ENCODE measurements at regions not wholly inside any gene's neighbourhood (a gene's known extent, or its start where the extent isn't known, plus 50 kb on each side); places are given as distances from the start of the nearest gene placed in this dataset.
"Not testable (repeated sequence)": the region's sequence is repeated elsewhere in the genome, so short reads cannot be mapped to it uniquely, and the experiment has no call there.

DNA sequence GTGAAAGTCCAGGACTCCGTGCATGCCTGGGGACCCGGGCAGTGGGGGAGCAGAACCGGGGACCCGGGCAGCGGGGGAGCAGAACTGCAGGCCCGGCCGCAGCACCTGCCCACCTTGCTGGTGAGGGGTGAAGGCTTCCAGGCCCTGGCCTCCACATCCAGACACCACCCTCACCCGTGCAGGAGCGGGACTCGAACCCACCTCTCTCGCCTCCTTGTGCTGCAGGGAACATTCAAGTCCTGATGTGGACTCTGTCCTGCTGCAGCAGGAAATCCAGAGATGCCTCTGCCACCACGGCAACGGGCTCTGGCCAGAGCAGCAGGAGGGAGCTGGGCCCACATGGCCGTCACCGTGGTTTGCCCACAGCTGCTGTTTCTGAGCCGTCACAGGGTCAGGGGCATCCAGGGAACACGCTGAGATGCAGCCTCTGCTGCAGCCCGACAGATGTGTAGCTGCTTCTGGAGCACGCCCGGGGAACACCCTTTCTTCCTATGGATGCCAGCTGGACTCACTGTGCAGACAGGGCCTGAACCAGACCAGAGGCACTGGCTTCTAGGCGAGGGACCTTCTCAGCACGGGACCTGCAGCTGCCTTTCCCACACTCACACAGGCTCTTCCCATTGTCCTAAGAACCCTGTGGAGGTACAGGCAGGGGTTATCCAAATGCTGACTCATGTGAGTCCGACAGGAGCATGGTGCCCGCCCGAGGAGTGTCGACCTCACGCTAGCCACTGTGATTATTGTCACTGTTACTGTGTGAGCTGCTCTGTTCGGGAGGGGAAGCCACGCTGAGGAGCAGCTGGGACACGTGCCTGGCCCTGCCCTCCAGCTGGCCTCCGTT, 89.2 kb upstream of the CTDP1 start:
- no peak overlapping the region for H2AFZ ChIP-seq (ENCODE audit: low read depth, low read length)
- H3K27ac ChIP-seq (ENCODE audit: low read length, poor library complexity, severe bottlenecking): no peak overlapping the region
- H2BK12ac ChIP-seq (ENCODE audit: low read length in 2 of 2): no peak overlapping the region
- no peak overlapping the region for H3K9ac ChIP-seq (ENCODE audit: low read length)
- H3K9me3 ChIP-seq (ENCODE audit: control insufficient read depth, low read length): peaks cover 31% of the 10 kb centered on the region
- no peak overlapping the region for H3K4ac ChIP-seq (ENCODE audit: low read depth in 1 of 2, low read length in 2 of 2)
- H2AK5ac ChIP-seq (ENCODE audit: low read length, severe bottlenecking): no peak overlapping the region
- peaks cover 13% of the 10 kb centered on the region for H3K4me1 ChIP-seq (ENCODE audit: control insufficient read depth, insufficient read depth, low read depth, low read length)
- no peaks in the 10 kb centered on the region for H3K36me3 ChIP-seq (ENCODE audit: control insufficient read depth in 1 of 2, insufficient read depth in 2 of 2, low read depth in 1 of 2, low read length in 2 of 2)
- H3K79me1 ChIP-seq (replicated peaks; ENCODE audit: low read length, poor library complexity, severe bottlenecking): no peaks in the 10 kb centered on the region
- no peak overlapping the region for H3K14ac ChIP-seq (ENCODE audit: low read length in 2 of 2)
- no peak overlapping the region for H4K91ac ChIP-seq (ENCODE audit: low read length)
- 84% methylated on average over 31 of the region's 31 CpGs for WGBS
- H2BK15ac ChIP-seq (ENCODE audit: low read depth, poor library complexity, severe bottlenecking): no peak overlapping the region
- no peak overlapping the region for H3K18ac ChIP-seq (ENCODE audit: low read depth in 1 of 2, low read length in 2 of 2)
- no peak overlapping the region for H4K8ac ChIP-seq (ENCODE audit: low read length)
- no peak overlapping the region for H3K23ac ChIP-seq (ENCODE audit: low read length in 2 of 2)
- no peak overlapping the region for H2BK120ac ChIP-seq (ENCODE audit: low read depth, low read length)
- no peak overlapping the region for H3K4me2 ChIP-seq (ENCODE audit: low read length, poor library complexity, severe bottlenecking)
- no peak overlapping the region for H2BK5ac ChIP-seq (ENCODE audit: low read depth, low read length, poor library complexity, severe bottlenecking)
- peaks cover 17 to 81% of the 10 kb centered on the region in 2 experiments for H3K27me3 ChIP-seq (ENCODE audit: control insufficient read depth in 1 of 2, insufficient read depth in 1 of 2, low read length in 2 of 2)
- no peak for DNase-seq
- peak overlapping the region in 1 of 2 experiments; percentile 11 for H3K4me3 ChIP-seq (ENCODE audit: insufficient read depth in 1 of 2, low read depth in 1 of 2, low read length in 2 of 2)

GRCh38 chr18:79591032-79591308, 88.6 kb upstream of the CTDP1 start:
- no peak overlapping the region for H2AFZ ChIP-seq (ENCODE audit: low read depth, low read length)
- no peak overlapping the region for H3K27ac ChIP-seq (ENCODE audit: low read length, poor library complexity, severe bottlenecking)
- DNase-seq: no peak
- no peak overlapping the region for H3K18ac ChIP-seq (ENCODE audit: low read depth in 1 of 2, low read length in 2 of 2)
- H3K14ac ChIP-seq (ENCODE audit: low read length in 2 of 2): no peak overlapping the region
- H2BK12ac ChIP-seq (ENCODE audit: low read length in 2 of 2): no peak overlapping the region
- WGBS: 83% methylated on average over 4 of the region's 4 CpGs
- no peak overlapping the region for H4K8ac ChIP-seq (ENCODE audit: low read length)
- H3K4me2 ChIP-seq (ENCODE audit: low read length, poor library complexity, severe bottlenecking): no peak overlapping the region
- H3K36me3 ChIP-seq (ENCODE audit: control insufficient read depth in 1 of 2, insufficient read depth in 2 of 2, low read depth in 1 of 2, low read length in 2 of 2): no peaks in the 10 kb centered on the region
- no peaks in the 10 kb centered on the region for H3K79me1 ChIP-seq (replicated peaks; ENCODE audit: low read length, poor library complexity, severe bottlenecking)
- no peak overlapping the region for H3K23ac ChIP-seq (ENCODE audit: low read length in 2 of 2)
- H2BK5ac ChIP-seq (ENCODE audit: low read depth, low read length, poor library complexity, severe bottlenecking): no peak overlapping the region
- peaks cover 31% of the 10 kb centered on the region for H3K9me3 ChIP-seq (ENCODE audit: control insufficient read depth, low read length)
- no peak overlapping the region for H3K4ac ChIP-seq (ENCODE audit: low read depth in 1 of 2, low read length in 2 of 2)
- H2BK15ac ChIP-seq (ENCODE audit: low read depth, poor library complexity, severe bottlenecking): no peak overlapping the region
- H3K9ac ChIP-seq (ENCODE audit: low read length): no peak overlapping the region
- H2BK120ac ChIP-seq (ENCODE audit: low read depth, low read length): no peak overlapping the region
- no peak overlapping the region for H3K4me3 ChIP-seq (ENCODE audit: insufficient read depth in 1 of 2, low read depth in 1 of 2, low read length in 2 of 2)
- no peak overlapping the region for H4K91ac ChIP-seq (ENCODE audit: low read length)
- H2AK5ac ChIP-seq (ENCODE audit: low read length, severe bottlenecking): no peak overlapping the region
- peaks cover 20 to 85% of the 10 kb centered on the region in 2 experiments for H3K27me3 ChIP-seq (ENCODE audit: control insufficient read depth in 1 of 2, insufficient read depth in 1 of 2, low read length in 2 of 2)
- peaks cover 13% of the 10 kb centered on the region for H3K4me1 ChIP-seq (ENCODE audit: control insufficient read depth, insufficient read depth, low read depth, low read length)

GRCh38 chr18:79592684-79593083, 86.9 kb upstream of the CTDP1 start:
- not testable (repeated sequence) for H2AK5ac ChIP-seq (ENCODE audit: low read length, severe bottlenecking); H3K23ac ChIP-seq (ENCODE audit: low read length in 2 of 2); H2BK5ac ChIP-seq (ENCODE audit: low read depth, low read length, poor library complexity, severe bottlenecking); H3K27ac ChIP-seq (ENCODE audit: low read length, poor library complexity, severe bottlenecking); H3K79me1 ChIP-seq (replicated peaks; ENCODE audit: low read length, poor library complexity, severe bottlenecking); H3K14ac ChIP-seq (ENCODE audit: low read length in 2 of 2); H4K8ac ChIP-seq (ENCODE audit: low read length); H2BK12ac ChIP-seq (ENCODE audit: low read length in 2 of 2); H2BK15ac ChIP-seq (ENCODE audit: low read depth, poor library complexity, severe bottlenecking); H2BK120ac ChIP-seq (ENCODE audit: low read depth, low read length); H3K4me2 ChIP-seq (ENCODE audit: low read length, poor library complexity, severe bottlenecking); H4K91ac ChIP-seq (ENCODE audit: low read length); H3K4ac ChIP-seq (ENCODE audit: low read depth in 1 of 2, low read length in 2 of 2); H3K4me3 ChIP-seq (ENCODE audit: insufficient read depth in 1 of 2, low read depth in 1 of 2, low read length in 2 of 2); H3K36me3 ChIP-seq (ENCODE audit: control insufficient read depth in 1 of 2, insufficient read depth in 2 of 2, low read depth in 1 of 2, low read length in 2 of 2); H3K9ac ChIP-seq (ENCODE audit: low read length); H3K18ac ChIP-seq (ENCODE audit: low read depth in 1 of 2, low read length in 2 of 2); H2AFZ ChIP-seq (ENCODE audit: low read depth, low read length); DNase-seq
- Histone ChIP-seq H3K9me3 (ENCODE audit: control insufficient read depth, low read length) (peaks cover 31% of the 10 kb centered on the region), H3K4me1 (ENCODE audit: control insufficient read depth, insufficient read depth, low read depth, low read length) (peaks cover 12% of the 10 kb centered on the region), H3K27me3 (ENCODE audit: control insufficient read depth in 1 of 2, insufficient read depth in 1 of 2, low read length in 2 of 2) (peaks cover 36 to 85% of the 10 kb centered on the region in 2 experiments)
- 67% methylated on average over 1 of the region's 3 CpGs for WGBS

DNA sequence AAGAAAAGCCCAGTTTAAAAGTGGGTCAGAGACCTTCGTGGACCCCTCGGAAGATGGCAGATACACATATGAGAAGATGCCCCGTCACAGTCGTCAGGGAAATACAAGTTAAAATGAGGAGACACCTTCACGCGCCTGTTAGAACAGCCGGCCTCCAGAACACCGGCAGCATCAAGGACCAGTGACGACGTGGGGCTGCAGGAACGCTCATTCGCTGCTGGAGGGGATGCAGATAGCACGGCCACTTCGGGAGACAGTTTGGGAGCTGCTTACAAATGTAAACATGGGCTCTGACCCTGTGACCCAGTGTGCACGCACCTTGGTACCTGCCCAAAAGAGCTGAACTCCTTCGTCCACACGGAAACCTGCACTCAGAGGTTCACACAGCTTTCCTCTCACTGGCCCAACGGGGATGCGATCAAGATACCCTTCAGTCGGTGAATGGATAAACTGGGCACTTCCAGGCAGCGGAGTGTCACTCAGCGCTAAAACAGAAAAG, 83.7 kb upstream of the CTDP1 start:
- Histone ChIP-seq H3K14ac (ENCODE audit: low read length in 2 of 2) (no peak overlapping the region), H2BK5ac (ENCODE audit: low read depth, low read length, poor library complexity, severe bottlenecking) (no peak overlapping the region), H3K4me3 (ENCODE audit: insufficient read depth in 1 of 2, low read depth in 1 of 2, low read length in 2 of 2) (no peak overlapping the region), H2BK120ac (ENCODE audit: low read depth, low read length) (no peak overlapping the region), H2BK12ac (ENCODE audit: low read length in 2 of 2) (no peak overlapping the region), H3K27ac (ENCODE audit: low read length, poor library complexity, severe bottlenecking) (no peak overlapping the region), H3K4me1 (ENCODE audit: control insufficient read depth, insufficient read depth, low read depth, low read length) (peaks cover 4% of the 10 kb centered on the region), H3K4ac (ENCODE audit: low read depth in 1 of 2, low read length in 2 of 2) (no peak overlapping the region), H3K23ac (ENCODE audit: low read length in 2 of 2) (no peak overlapping the region), H3K27me3 (ENCODE audit: control insufficient read depth in 1 of 2, insufficient read depth in 1 of 2, low read length in 2 of 2) (peaks cover 37 to 92% of the 10 kb centered on the region in 2 experiments), H4K8ac (ENCODE audit: low read length) (no peak overlapping the region), H3K9ac (ENCODE audit: low read length) (no peak overlapping the region), H3K79me1 (replicated peaks; ENCODE audit: low read length, poor library complexity, severe bottlenecking) (no peaks in the 10 kb centered on the region), H3K4me2 (ENCODE audit: low read length, poor library complexity, severe bottlenecking) (no peak overlapping the region), H2AFZ (ENCODE audit: low read depth, low read length) (no peak overlapping the region), H3K9me3 (ENCODE audit: control insufficient read depth, low read length) (peaks cover 31% of the 10 kb centered on the region), H4K91ac (ENCODE audit: low read length) (no peak overlapping the region), H2BK15ac (ENCODE audit: low read depth, poor library complexity, severe bottlenecking) (no peak overlapping the region), H3K18ac (ENCODE audit: low read depth in 1 of 2, low read length in 2 of 2) (no peak overlapping the region), H3K36me3 (ENCODE audit: control insufficient read depth in 1 of 2, insufficient read depth in 2 of 2, low read depth in 1 of 2, low read length in 2 of 2) (no peaks in the 10 kb centered on the region), H2AK5ac (ENCODE audit: low read length, severe bottlenecking) (no peak overlapping the region)
- DNase-seq: no peak
- 94% methylated on average over 22 of the region's 22 CpGs for WGBS
